ENCODE measurements at regions not wholly inside any gene's neighbourhood (a gene's known extent, or its start where the extent isn't known, plus 50 kb on each side); places are given as distances from the start of the nearest gene placed in this dataset.
"Not testable (repeated sequence)": the region's sequence is repeated elsewhere in the genome, so short reads cannot be mapped to it uniquely, and the experiment has no call there.

GRCh38 chr12:71321130-71321529 lies 118.5 kb upstream of the LGR5 start:
- DNase-seq (ENCODE audit: low read depth), result no peak
- H3K4me3 ChIP-seq (ENCODE audit: low read depth, low read length), result no peak overlapping the region
- TF ChIP-seq, protein P1, sequence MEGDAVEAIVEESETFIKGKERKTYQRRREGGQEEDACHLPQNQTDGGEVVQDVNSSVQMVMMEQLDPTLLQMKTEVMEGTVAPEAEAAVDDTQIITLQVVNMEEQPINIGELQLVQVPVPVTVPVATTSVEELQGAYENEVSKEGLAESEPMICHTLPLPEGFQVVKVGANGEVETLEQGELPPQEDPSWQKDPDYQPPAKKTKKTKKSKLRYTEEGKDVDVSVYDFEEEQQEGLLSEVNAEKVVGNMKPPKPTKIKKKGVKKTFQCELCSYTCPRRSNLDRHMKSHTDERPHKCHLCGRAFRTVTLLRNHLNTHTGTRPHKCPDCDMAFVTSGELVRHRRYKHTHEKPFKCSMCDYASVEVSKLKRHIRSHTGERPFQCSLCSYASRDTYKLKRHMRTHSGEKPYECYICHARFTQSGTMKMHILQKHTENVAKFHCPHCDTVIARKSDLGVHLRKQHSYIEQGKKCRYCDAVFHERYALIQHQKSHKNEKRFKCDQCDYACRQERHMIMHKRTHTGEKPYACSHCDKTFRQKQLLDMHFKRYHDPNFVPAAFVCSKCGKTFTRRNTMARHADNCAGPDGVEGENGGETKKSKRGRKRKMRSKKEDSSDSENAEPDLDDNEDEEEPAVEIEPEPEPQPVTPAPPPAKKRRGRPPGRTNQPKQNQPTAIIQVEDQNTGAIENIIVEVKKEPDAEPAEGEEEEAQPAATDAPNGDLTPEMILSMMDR (IDR thresholded peaks at IDR 0.05; ENCODE audit: control insufficient read depth, extremely low read depth, insufficient read depth), result no peak

DNA sequence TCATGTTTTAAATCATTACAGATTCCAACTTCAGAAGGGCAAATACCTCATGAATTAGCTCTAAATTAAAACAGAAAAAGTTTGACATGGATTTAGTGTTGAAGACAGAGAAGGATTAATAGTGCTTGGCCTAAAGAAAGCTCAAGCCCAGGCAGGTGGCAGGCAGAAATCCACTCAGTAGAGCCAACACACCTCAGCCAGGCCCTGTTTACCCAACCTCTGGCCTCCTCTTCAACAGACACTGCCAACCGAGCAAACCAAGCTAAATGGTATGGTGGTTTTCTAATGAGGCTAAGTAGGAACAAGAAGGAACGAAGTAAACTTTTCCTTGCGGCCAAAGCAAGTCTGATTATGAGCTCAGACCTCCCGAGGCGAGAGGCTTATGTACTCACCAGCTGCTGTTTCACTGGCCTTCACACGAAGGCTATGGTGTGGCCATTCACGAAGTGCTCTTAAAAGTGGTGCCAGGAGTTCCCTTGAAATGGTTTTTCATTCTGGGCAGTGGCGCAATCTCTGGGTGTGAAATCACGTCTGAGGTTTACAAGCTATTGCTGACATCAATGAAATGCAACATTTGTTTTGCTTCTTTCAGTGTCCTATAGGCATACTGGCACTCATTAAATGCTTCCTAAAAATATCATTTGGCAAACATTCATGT lies 124.1 kb upstream of the LGR5 start:
- no peak for DNase-seq (ENCODE audit: low read depth)
- no peak overlapping the region for H3K4me3 ChIP-seq (ENCODE audit: low read depth, low read length)
- TF ChIP-seq, protein P1 (IDR thresholded peaks at IDR 0.05; ENCODE audit: control insufficient read depth, extremely low read depth, insufficient read depth), result no peak

- TF ChIP-seq, protein P1 (IDR thresholded peaks at IDR 0.05; ENCODE audit: control insufficient read depth, extremely low read depth, insufficient read depth), result no peak
- DNase-seq (ENCODE audit: low read depth), result no peak
- H3K4me3 ChIP-seq (ENCODE audit: low read depth, low read length), result no peak overlapping the region
These were observed 126.7 kb upstream of the LGR5 start for GRCh38 chr12:71312768-71313403.

DNA sequence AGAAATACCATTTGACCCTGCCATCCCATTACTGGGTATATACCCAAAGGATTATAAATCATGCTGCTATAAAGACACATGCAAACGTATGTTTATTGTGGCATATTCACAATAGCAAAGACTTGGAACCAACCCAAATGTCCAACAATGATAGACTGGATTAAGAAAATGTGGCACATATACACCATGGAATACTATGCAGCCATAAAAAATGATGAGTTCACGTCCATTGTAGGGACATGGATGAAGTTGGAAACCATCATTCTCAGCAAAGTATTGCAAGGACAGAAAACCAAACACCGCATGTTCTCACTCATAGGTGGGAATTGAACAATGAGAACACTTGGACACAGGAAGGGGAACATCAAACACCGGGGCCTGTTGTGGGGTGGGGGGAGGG lies 128.0 kb upstream of the LGR5 start:
- not testable (repeated sequence) for DNase-seq (ENCODE audit: low read depth); H3K4me3 ChIP-seq (ENCODE audit: low read depth, low read length)

- TF ChIP-seq, protein P1 (IDR thresholded peaks at IDR 0.05; ENCODE audit: control insufficient read depth, extremely low read depth, insufficient read depth), result no peak
- DNase-seq (ENCODE audit: low read depth), result no peak
- no peak overlapping the region for H3K4me3 ChIP-seq (ENCODE audit: low read depth, low read length)
These were observed 132.8 kb upstream of the LGR5 start for GRCh38 chr12:71306808-71307207.

- no peak for DNase-seq (ENCODE audit: low read depth)
- no peak overlapping the region for H3K4me3 ChIP-seq (ENCODE audit: low read depth, low read length)
- TF ChIP-seq, protein P1 (IDR thresholded peaks at IDR 0.05; ENCODE audit: control insufficient read depth, extremely low read depth, insufficient read depth), result no peak
These were observed 135.3 kb upstream of the LGR5 start for GRCh38 chr12:71304306-71304705.

DNA sequence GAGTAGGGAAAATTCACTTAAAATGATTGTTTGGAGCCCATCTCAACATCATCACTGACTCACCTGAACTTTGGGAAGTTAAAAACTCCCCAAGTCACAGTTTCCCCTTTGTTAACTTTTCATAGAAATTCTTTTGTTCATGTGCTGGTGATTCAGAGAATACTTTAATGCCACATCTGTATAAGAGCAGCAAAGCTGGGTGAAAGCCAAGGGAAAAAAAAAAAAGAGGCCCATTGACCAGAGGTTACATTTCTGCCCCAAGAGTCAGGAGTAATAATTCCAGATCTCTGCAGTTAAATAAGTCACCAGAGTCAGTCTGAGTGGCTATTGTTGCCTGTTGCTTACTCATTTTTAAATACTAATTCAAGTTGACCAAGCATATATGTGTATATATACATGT lies 136.4 kb upstream of the LGR5 start:
- TF ChIP-seq, protein P1 (IDR thresholded peaks at IDR 0.05; ENCODE audit: control insufficient read depth, extremely low read depth, insufficient read depth), result no peak
- no peak overlapping the region for H3K4me3 ChIP-seq (ENCODE audit: low read depth, low read length)
- DNase-seq (ENCODE audit: low read depth), result no peak
